ENCODE measurements at regions not wholly inside any gene's neighbourhood (a gene's known extent, or its start where the extent isn't known, plus 50 kb on each side); places are given as distances from the start of the nearest gene placed in this dataset.

DNA sequence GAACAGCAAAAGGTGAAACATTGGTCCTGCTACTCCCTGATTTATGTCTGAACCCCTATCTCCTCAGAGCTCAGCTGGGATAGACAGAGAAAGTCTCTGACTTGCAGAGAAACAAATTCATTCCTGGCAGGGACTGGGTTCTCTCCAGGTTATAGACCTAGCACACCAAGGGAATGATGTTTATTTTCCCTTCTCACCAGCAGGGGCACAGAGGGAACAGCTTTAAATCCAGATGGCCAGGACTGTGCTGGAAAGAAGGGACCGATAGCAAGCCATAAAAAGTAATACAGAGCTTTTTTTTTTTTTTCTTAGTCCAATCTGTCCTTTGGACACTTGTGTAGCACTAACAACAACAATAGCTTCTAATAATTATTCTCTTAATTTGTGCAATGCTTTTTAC, 141.1 kb upstream of the C9orf72 start:
- no peak for TF ChIP-seq SUZ12 (IDR thresholded peaks at IDR 0.05; ENCODE audit: extremely low read depth, insufficient read depth, insufficient read length)
- TF ChIP-seq YY1 (IDR thresholded peaks at IDR 0.05; ENCODE audit: insufficient read depth, insufficient read length): no peak
- no peak for TF ChIP-seq ZNF274 (IDR thresholded peaks at IDR 0.05; ENCODE audit: low read depth, low read length)

Data from NT2/D1 (cell line).